Cardiac fibroblast (primary cell): ENCODE measurements at regions not wholly inside any gene's neighbourhood (a gene's known extent, or its start where the extent isn't known, plus 50 kb on each side); places are given as distances from the start of the nearest gene placed in this dataset.

ENCODE experiments used
- DNase-seq, 2 donors: peaks; one replicate each; pipeline versions ENCODE4 v3.0.0 to v3.0.0-alpha.2; 2010; ENCODE audit warnings: low read depth in 2 of 2
- H3K4me3 ChIP-seq, 2 donors: replicated peaks in 1 of 2; 1 replicate in 1 of 2; 2 replicates in 1 of 2; pipeline ENCODE4 v1.5.1; 2011; ENCODE audit warnings: low read depth in 2 of 2, low read length in 2 of 2, mild to moderate bottlenecking in 2 of 2, moderate library complexity in 1 of 2
- CTCF ChIP-seq: IDR thresholded peaks from one replicate; pipeline ENCODE4 v1.5.1; 2011; ENCODE audit warnings: low read depth, mild to moderate bottlenecking, low read length, inconsistent platforms

DNA sequence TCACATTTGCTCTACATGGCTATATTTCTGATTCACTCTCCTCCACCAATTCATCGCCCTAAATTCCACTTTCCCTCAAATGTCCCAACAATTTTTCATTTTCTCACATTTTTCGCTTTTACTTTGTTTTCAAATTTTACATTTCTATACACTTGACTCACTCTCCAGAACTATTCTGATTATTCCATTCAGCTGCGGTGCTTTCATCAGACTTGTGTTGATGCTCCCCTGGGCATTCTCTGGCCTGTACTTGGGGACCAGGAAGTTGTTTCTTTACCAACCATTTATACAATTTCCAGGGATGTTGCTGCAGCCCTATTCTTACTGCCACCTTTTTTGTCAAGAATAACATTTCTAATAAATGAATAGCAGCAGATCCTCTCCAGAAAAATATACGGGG, 444.8 kb downstream of the MAFB start:
- no peak overlapping the region for H3K4me3 ChIP-seq
- TF ChIP-seq CTCF: no peak
- DNase-seq: no peak

- no peak overlapping the region for H3K4me3 ChIP-seq
- TF ChIP-seq CTCF: no peak
- no peak for DNase-seq
Observed at GRCh38 chr20:40241596-40242343, 447.3 kb downstream of the MAFB start.

GRCh38 chr20:40238511-40238910, 450.5 kb downstream of the MAFB start:
- DNase-seq: no peak

GRCh38 chr20:40234593-40234992, 454.4 kb downstream of the MAFB start:
- no peak for DNase-seq
- TF ChIP-seq CTCF: no peak
- no peak overlapping the region for H3K4me3 ChIP-seq

More at GRCh38 chr20:40238511-40238910, 450.5 kb downstream of the MAFB start:
- TF ChIP-seq CTCF: no peak
- H3K4me3 ChIP-seq: no peak overlapping the region

DNA sequence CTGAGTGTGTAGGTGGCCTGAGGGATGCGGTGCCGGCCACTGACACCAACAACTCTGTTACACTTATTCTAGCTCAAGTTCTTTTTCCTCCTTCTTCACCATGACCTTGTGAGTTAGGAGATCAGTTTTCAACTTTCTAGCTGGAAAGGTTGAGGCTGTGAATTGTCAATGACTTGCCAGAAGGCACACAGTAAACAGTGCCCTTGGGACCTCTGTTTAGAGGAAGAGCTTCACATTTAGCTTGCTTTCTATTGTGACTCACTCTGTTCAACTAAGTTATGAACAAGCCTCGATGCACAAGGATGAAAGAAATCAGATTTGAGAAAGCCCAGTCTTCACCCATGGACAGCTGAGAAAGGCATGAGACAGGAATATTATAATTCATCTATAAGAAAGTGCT, 455.6 kb downstream of the MAFB start:
- TF ChIP-seq CTCF: no peak
- DNase-seq: no peak
- H3K4me3 ChIP-seq: no peak overlapping the region

GRCh38 chr20:40232756-40233155, 456.3 kb downstream of the MAFB start:
- DNase-seq: no peak
- TF ChIP-seq CTCF: no peak
- no peak overlapping the region for H3K4me3 ChIP-seq

- DNase-seq: no peak
- TF ChIP-seq CTCF: no peak
- no peak overlapping the region for H3K4me3 ChIP-seq
Observed at GRCh38 chr20:40232273-40232672, 456.8 kb downstream of the MAFB start.
